B cell (primary cell): ENCODE measurements at regions not wholly inside any gene's neighbourhood (a gene's known extent, or its start where the extent isn't known, plus 50 kb on each side); places are given as distances from the start of the nearest gene placed in this dataset.

Experiments
- ATAC-seq: fragments of 200-7000 bp; cut with Tn5 transposase; one replicate; pipeline ENCODE4 v1.10.0; 2021; ENCODE audit warnings: low read depth, mild to moderate bottlenecking, moderate number of reproducible peaks, moderate library complexity
- CTCF ChIA-PET: fragments of 350-600 bp; sonication (Branson Sonifier 250); formaldehyde crosslinking; loops from one replicate; lab custom pipeline; 2021; ENCODE audit warnings: antibody characterized with exemption, inconsistent platforms; lab: Charles Lee
- POLR2A ChIA-PET: fragments of 350-600 bp; sonication (Branson Sonifier 250); formaldehyde crosslinking; loops from one replicate; lab custom pipeline; 2021; ENCODE audit warnings: antibody characterized with exemption; lab: Charles Lee
- DNase-seq: peaks from one replicate; pipeline ENCODE4 v3.0.0; 2013
- H2AFZ ChIP-seq: 2 replicates; pipeline ENCODE4 v1.6.1; 2012; ENCODE audit warnings: mild to moderate bottlenecking, low read depth, low read length; ENCODE audit not compliant: insufficient read depth, poor library complexity, severe bottlenecking
- H3K27ac ChIP-seq, 2 donors: 1 replicate in 1 of 2; 2 replicates in 1 of 2; pipeline ENCODE4 v1.5.1; 2012 to 2013; ENCODE audit warnings: low read length in 2 of 2, mild to moderate bottlenecking in 2 of 2, moderate library complexity in 1 of 2
- H3K27me3 ChIP-seq, 4 experiments: fragments of 200-600 bp in 1 of 4; sonication (generic) in 1 of 4; replicated peaks in 1 of 4; 1 replicate in 2 of 4; 2 replicates in 2 of 4; pipeline versions ENCODE4 v1.6.1 to v1.7.0; 2013 to 2016; ENCODE audit warnings: low read length in 3 of 4, mild to moderate bottlenecking in 2 of 4, mixed read lengths in 1 of 4, moderate library complexity in 1 of 4; ENCODE audit not compliant: insufficient read depth in 4 of 4, control insufficient read depth in 3 of 4; ENCODE audit errors: control extremely low read depth in 1 of 4
- H3K36me3 ChIP-seq, 2 experiments: replicated peaks in 1 of 2; 1 replicate in 1 of 2; 2 replicates in 1 of 2; pipeline versions ENCODE4 v1.6.1 to v1.7.1; 2013; ENCODE audit warnings: low read length in 1 of 2; ENCODE audit not compliant: insufficient read depth in 2 of 2, control insufficient read depth in 1 of 2; ENCODE audit errors: control extremely low read depth in 1 of 2, extremely low read depth in 1 of 2
- H3K4me1 ChIP-seq, 2 donors: fragments of 200-600 bp in 1 of 2; sonication (generic) in 1 of 2; 1 replicate in 1 of 2; 2 replicates in 1 of 2; pipeline versions ENCODE4 v1.5.1 to v1.6.1; 2013 to 2017; ENCODE audit warnings: low read length in 2 of 2; ENCODE audit not compliant: control insufficient read depth in 2 of 2, insufficient read depth in 2 of 2
- H3K4me2 ChIP-seq: replicated peaks from 2 replicates; pipeline ENCODE3; 2012; ENCODE audit warnings: mild to moderate bottlenecking, low read depth, low read length; ENCODE audit not compliant: poor library complexity, severe bottlenecking
- H3K4me3 ChIP-seq, 5 experiments: fragments of 200-600 bp in 1 of 5; sonication (generic) in 1 of 5; 1 replicate in 3 of 5; 2 replicates in 2 of 5; pipeline versions ENCODE4 v1.5.1 to v1.7.0; 2011 to 2016; ENCODE audit warnings: low read length in 4 of 5, mild to moderate bottlenecking in 4 of 5, low read depth in 2 of 5, control low read depth in 1 of 5, moderate library complexity in 1 of 5; ENCODE audit not compliant: insufficient read depth in 1 of 5; ENCODE audit errors: control extremely low read depth in 1 of 5, extremely low read depth in 1 of 5
- H3K79me2 ChIP-seq: fragments of 200-600 bp; sonication (generic); one replicate; pipeline ENCODE4 v1.6.0; 2016; ENCODE audit warnings: low read length; ENCODE audit not compliant: control insufficient read depth, insufficient read depth
- H3K9ac ChIP-seq: fragments of 200-600 bp; sonication (generic); 2 replicates; pipeline ENCODE4 v1.6.1; 2017; ENCODE audit warnings: mild to moderate bottlenecking, low read length, moderate library complexity
- H3K9me3 ChIP-seq, 3 donors: one replicate each; pipeline versions ENCODE4 v1.6.1 to v1.7.1; 2013; ENCODE audit warnings: low read length in 2 of 3; ENCODE audit not compliant: control insufficient read depth in 2 of 3, insufficient read depth in 1 of 3; ENCODE audit errors: control extremely low read depth in 1 of 3
- H4K20me1 ChIP-seq: 2 replicates; pipeline ENCODE4 v1.6.0; 2012; ENCODE audit warnings: mild to moderate bottlenecking, low read length; ENCODE audit not compliant: insufficient read depth, control insufficient read depth, poor library complexity, severe bottlenecking
- H3K27ac Mint-ChIP-seq: one replicate; pipeline ENCODE4 v1.8.0; 2021; ENCODE audit warnings: mixed read lengths
- H3K27me3 Mint-ChIP-seq: one replicate; pipeline ENCODE4 v1.8.0; 2021; ENCODE audit warnings: mixed read lengths
- H3K4me1 Mint-ChIP-seq: one replicate; pipeline ENCODE4 v1.8.0; 2021; ENCODE audit warnings: mixed read lengths
- H3K4me3 Mint-ChIP-seq: one replicate; pipeline ENCODE4 v1.8.0; 2021; ENCODE audit warnings: mixed read lengths
- H3K9me3 Mint-ChIP-seq: one replicate; pipeline ENCODE4 v1.8.0; 2022; ENCODE audit warnings: mixed read lengths; ENCODE audit not compliant: insufficient read depth
- CTCF ChIP-seq: fragments of 200-600 bp; IDR thresholded peaks from one replicate; pipeline ENCODE4 v1.8.0; 2022; ENCODE audit warnings: antibody characterized with exemption, mild to moderate bottlenecking
- EZH2 ChIP-seq: IDR thresholded peaks from 2 replicates; pipeline ENCODE4 v1.6.1; 2012; ENCODE audit warnings: borderline replicate concordance, low read depth, mild to moderate bottlenecking, moderate library complexity, low read length; ENCODE audit not compliant: insufficient read depth, poor library complexity, severe bottlenecking
- WGBS: methylation state at CpG from one replicate; pipeline ENCODE4 v1.1.5; 2013; ENCODE audit warnings: missing lambda C conversion rate; ENCODE audit not compliant: insufficient coverage; 5-methylcytosine and 5-hydroxymethylcytosine counted together
- intact Hi-C: fragments of 100-400 bp; cut with micrococcal nuclease; formaldehyde crosslinking; loops from one replicate; pipeline ENCODE4 v1.10.0; 2022

- peaks cover 7 to 11% of the 10 kb centered on the region in 2 donors for H3K4me1 ChIP-seq
- POLR2A ChIA-PET = no interaction called here
- Mint-ChIP-seq H3K27ac (no peak overlapping the region), H3K4me3 (no peak overlapping the region), H3K9me3 (no peaks in the 10 kb centered on the region), H3K27me3 (no peaks in the 10 kb centered on the region), H3K4me1 (peaks cover 2% of the 10 kb centered on the region)
- no peaks in the 10 kb centered on the region for H4K20me1 ChIP-seq
- H3K9ac ChIP-seq = no peak overlapping the region
- TF ChIP-seq EZH2 (no peak), CTCF (no peak)
- DNase-seq (no peak), ATAC-seq (no peak)
- no peak overlapping the region for H3K4me3 ChIP-seq
- H3K27me3 ChIP-seq = no peaks in the 10 kb centered on the region
- no peak overlapping the region for H3K27ac ChIP-seq
- H3K36me3 ChIP-seq = no peaks in the 10 kb centered on the region
- no peaks in the 10 kb centered on the region for H3K79me2 ChIP-seq
- H3K9me3 ChIP-seq = no peaks in the 10 kb centered on the region
- CTCF ChIA-PET = no interaction called here
- WGBS = 84% methylated on average over 4 of the region's 4 CpGs
- H2AFZ ChIP-seq = no peak overlapping the region
- intact Hi-C loops = no loop called here
- H3K4me2 ChIP-seq = no peak overlapping the region
Observed at GRCh38 chr2:4255491-4255890, 552.1 kb downstream of the DCDC2C start.

GRCh38 chr2:4256351-4256750 is 553.0 kb downstream of the DCDC2C start:
- H3K9ac ChIP-seq = no peak overlapping the region
- Mint-ChIP-seq H3K27me3 (no peaks in the 10 kb centered on the region), H3K27ac (no peak overlapping the region), H3K4me1 (peaks cover 2% of the 10 kb centered on the region), H3K4me3 (no peak overlapping the region), H3K9me3 (no peaks in the 10 kb centered on the region)
- no peak overlapping the region for H3K27ac ChIP-seq
- 30% methylated on average over 2 of the region's 4 CpGs for WGBS
- H3K4me2 ChIP-seq = no peak overlapping the region
- ATAC-seq (no peak), DNase-seq (no peak)
- TF ChIP-seq EZH2 (no peak), CTCF (no peak)
- ChIA-PET CTCF (no interaction called here), POLR2A (no interaction called here)
- H3K36me3 ChIP-seq = no peaks in the 10 kb centered on the region
- H3K9me3 ChIP-seq = no peaks in the 10 kb centered on the region
- H3K4me3 ChIP-seq = no peak overlapping the region
- intact Hi-C loops = no loop called here
- H3K79me2 ChIP-seq = no peaks in the 10 kb centered on the region
- peaks cover 7 to 11% of the 10 kb centered on the region in 2 donors for H3K4me1 ChIP-seq
- no peak overlapping the region for H2AFZ ChIP-seq
- no peaks in the 10 kb centered on the region for H3K27me3 ChIP-seq
- H4K20me1 ChIP-seq = no peaks in the 10 kb centered on the region
